GM18517 (cell line): ENCODE measurements at regions not wholly inside any gene's neighbourhood (a gene's known extent, or its start where the extent isn't known, plus 50 kb on each side); places are given as distances from the start of the nearest gene placed in this dataset.

Experiments used
- ATAC-seq: cut with Tn5 transposase; IDR thresholded peaks from one replicate; pipeline ENCODE4 v1.9.1; 2021; ENCODE audit warnings: mild to moderate bottlenecking, moderate library complexity; ENCODE audit not compliant: unreplicated experiment

DNA sequence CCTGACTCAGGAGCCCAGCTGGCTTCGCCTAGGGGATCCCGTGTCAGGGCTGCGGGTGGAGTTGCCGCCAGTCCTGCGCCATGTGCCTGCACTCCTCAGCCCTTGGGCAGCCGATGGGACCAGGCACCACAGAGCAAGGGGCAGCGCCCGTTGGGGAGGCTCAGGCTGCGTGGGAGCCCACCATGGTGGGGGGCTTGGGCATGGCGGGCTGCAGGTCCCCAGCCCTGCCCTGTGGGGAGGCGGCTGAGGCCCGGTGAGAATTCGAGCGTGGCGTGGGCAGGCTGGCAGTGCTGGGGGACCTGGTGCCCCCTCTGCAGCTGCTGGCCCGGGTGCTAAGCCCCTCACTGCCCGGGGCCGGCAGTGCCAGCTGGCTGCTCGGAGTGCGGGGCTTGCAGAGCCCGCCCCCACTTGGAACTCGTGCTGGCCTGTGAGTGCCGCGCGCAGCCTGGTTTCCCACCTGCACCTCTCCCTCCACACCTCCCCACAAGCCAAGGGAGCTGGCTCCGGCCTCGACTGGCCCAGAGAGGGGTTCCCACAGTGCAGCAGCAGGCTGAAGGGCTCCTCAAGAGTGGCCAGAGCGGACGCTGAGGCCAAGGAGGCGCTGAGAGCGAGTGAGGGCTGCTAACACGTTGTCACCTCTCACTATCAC, 135.1 kb upstream of the SEL1L start:
- ATAC-seq = no peak

DNA sequence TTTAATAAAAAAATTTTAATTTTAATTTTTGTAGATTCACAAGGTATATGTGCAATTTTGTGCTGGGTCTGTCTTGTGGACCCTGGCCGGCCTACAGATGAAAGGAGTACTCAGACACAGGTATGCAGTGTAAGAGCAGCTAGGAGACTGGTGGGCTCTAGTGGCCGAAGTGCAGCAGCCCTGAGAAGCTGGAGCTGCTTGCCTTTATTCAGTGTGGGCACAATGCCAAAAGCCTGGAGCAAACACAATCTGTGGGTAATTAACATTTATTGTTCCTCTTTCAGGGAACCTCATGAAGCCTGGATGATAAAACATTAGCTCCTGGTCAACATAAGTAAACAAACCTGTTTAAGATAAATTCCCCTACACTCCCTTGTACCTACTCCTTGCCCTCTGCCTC, 135.7 kb upstream of the SEL1L start:
- no peak for ATAC-seq

DNA sequence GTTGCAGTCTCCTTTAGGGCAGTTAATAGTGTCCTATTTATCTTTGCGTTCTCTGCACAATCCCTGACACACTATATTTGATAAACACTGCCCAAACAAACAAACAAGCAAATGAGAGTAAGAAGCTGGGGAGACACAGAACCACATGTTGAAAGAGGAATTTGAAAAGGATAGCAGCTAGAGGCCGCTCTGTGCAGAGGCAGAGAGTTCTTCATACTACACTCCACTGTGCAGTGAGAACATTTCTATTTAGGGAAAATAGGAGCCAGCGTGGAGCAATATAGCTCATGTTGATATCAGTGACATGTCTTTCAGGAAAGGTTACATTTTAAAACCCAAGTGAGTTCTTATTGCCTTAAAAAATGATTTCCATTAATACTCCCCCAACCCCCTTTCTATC, 140.3 kb upstream of the SEL1L start:
- no peak for ATAC-seq

DNA sequence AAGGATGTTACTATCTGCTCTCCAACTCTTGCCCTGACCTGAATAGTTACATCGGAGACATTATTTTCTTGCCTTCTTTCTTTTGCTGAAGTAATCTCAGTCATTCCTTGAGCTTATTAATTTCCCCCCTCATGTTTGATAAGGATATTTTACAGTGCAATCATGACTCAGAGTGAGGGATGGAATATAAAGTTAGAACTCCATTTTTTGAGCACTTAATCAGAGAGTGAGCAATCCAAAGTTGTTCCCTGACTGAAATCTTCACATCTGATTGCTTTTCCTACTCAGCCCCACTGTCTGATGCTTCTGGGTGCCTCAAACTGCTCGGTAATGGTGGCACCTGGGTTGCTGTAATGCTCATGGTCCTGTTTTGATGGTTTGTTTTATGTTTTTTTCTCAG, 142.7 kb upstream of the SEL1L start:
- ATAC-seq = no peak

DNA sequence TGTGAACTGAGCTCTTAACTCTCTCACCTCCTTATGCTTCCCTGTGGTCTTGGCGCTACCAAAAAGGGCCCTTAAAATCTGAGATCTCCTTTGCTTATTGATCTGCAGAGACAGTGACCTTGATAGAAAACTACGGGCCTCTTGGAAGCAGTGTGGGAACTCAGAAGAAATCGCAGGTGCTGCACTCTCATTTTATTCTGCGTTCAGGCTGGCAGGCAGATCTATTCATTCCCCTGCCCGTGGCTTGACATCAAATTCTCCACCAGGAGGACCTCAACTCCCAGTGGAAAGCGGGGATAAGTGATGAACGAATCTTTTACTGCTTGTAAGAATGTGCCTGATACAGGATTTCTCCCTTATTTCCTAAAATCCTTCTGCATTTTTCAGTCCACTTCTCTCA, 143.2 kb upstream of the SEL1L start:
- no peak for ATAC-seq

DNA sequence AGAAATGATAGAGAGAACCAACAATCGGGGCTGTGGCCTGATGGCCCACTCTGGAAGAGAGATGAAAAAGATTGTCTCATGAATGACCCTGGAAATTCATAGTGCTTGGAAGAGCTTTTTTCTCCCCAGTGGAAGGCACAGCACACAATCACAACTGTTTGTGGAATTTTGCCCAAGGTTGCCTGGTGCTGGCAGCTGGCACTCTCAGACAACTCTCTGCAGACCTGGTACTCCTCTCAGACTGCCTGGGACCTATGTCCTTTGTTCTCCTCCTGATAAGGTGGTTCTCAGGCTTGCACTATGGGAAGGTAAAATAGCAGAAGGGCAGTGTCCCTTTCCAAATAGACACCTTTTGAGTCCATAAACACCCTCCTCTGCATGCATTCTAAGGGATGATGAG, 144.1 kb upstream of the SEL1L start:
- no peak for ATAC-seq

DNA sequence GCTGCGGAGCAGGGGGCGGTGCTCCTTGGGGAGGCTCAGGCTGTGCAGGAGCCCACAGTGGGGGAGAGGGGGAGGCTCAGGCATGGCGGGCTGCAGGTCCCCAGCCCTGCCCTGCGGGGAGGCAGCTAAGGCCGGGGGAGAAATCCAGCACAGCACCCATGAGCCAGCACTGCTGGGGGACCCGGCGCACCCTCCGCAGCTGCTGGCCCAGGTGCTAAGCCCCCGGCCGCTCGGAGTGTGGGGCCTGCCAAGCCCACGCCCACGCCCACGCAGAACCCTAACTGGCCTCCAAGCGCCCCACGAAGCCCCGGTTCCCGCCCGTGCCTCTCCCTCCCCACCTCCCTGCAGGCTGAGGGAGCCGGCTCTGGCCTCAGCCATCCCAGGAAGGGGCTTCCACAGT, 145.6 kb upstream of the SEL1L start:
- ATAC-seq = no peak

DNA sequence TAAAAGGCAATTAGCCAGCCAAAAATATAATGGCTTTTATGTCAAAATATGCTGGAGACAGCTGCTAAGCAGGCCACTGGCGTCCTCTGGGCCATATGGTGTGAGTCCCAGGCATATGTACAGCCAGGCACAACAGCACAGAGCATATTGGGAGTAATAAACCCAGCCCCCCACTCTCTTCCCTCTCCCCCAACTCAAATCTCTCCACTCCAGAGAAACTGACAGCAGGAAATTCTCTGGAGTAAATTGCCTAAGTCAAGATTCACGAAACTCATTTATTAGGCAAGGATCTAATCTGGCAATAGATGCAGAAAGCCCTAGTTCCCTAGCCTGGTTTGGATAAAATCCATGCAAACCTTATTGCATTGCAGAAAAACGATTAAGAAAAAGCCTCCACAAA, 147.9 kb upstream of the SEL1L start:
- ATAC-seq = no peak

DNA sequence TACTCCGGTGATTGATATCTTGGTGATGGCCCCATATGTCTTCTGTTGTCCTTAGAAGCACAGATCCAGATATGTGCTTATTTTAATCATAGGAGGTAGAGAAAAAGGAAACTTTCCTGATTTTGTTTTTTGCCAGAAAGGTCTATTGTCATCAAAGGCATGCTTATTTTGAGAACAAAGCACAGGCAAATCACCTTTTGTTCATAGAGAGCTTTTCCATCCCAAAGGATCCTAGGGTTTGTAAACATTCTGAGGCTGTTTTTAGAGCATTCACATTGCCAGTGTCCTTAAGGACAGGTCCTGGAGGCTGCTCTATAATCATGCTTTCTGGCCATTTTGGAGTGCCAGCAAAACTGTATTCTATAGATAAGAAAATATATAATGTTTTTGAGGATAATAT, 148.5 kb upstream of the SEL1L start:
- no peak for ATAC-seq

DNA sequence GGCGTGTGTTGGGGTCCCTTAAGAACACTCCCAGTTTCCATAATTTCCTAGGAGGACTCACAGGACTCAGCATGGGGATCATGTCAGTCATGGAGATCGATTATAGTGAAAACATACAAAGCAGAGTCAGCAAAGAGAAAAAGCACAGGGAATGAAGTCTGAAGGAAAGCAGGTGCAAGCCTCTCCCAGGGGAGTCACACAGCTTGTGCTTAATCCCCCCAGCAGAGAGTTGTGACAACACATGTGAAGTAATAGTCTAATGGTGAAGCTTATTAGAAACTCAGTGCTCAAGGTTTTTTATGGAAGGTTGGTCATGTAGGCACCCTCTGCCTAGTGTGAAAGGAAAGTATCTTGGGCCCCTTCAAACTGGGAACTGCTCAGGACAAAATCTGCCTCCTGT, 149.0 kb upstream of the SEL1L start:
- no peak for ATAC-seq

DNA sequence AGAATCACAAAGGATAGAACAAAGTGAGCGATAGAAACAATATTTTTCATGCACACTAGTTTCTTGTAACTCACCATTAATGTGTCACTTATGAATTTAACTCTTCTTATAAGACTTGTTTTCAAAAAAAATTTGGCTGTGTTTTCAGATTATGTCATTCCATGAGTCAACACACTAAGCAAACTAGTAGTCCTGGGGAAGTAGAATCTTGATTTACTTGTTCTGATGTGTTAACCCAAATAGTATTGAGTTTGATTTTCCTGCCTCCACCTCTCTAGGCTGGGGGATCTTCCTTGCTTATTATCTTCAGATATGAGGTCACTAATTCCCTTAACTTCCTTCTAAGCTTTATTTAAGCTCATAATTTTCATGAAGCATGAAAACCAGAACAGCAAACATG, 151.0 kb upstream of the SEL1L start:
- no peak for ATAC-seq

DNA sequence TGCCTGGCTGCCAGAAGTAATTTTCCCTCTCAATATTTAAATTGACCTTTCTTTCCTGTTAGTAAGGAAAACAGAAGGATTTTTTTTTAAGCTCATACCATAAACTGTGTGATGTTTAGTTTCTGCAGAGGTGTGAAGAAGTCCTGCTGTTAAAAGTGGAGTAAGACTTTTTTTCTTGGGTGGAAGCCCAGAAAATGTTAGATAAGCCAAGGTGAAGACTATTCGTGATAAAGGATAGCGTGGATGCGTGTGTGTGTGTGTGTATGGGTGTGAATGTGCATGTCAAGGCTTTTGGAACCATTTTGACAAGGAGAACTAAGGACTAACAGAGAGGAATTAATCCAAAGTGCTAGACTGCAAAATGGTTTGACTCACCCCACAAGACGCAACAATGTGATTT, 152.9 kb upstream of the SEL1L start:
- ATAC-seq = no peak

DNA sequence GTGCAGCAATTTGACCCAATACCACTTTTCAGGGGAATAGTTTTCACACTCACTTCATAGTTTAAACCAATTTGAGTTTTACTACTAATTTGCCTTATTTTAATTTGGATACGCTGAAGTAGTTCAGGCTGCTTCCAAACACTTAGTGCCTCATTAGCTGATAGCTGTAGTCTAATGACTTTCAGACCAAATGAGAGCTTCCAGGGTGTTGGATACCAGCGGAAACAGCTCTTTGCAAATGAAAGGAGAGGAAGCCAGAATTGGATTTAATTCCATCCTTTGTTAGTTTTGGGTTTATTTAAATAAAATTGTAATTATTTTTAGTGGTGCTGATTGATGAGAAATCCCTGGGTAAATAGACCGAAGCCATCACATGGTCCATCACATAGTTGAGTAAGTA, 158.3 kb upstream of the SEL1L start:
- ATAC-seq = no peak

DNA sequence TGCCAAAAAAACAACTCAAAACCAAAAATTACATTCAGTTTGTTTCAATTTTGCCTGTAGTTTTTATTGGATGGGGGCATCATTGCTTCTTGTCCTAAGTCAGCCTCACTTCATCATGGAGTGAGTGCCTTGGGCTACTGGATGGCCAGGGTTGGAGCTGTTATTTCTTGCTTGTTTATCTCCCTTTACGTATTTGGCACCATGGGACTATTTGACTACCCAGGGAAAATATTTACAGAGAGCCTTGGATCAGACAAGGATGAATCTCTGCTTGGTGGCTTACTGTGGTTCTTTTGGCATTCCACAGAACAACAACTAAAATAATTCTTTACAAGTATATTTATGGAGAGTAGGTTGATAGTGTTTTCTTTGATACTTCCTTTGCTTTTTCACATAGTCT, 160.8 kb upstream of the SEL1L start:
- ATAC-seq = no peak

DNA sequence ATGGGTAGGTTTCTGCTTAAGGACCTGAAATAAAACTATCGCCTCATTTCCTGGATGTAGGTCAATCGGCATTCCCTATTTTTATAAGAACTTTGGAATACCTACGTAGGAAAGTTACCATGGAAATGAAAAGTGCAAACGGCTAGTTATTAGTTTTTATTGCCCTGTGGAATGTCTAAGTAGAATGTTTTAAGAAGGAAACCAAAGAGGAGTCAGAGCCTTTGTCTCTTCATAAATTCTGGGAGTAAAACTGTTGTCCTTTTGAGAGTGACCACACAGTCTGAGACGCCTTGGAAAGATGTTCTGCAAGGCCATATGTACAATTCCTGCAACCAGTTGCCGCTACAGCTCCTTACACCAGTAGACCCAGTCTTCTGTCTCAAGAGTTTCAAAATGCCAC, 176.0 kb upstream of the SEL1L start:
- no peak for ATAC-seq

DNA sequence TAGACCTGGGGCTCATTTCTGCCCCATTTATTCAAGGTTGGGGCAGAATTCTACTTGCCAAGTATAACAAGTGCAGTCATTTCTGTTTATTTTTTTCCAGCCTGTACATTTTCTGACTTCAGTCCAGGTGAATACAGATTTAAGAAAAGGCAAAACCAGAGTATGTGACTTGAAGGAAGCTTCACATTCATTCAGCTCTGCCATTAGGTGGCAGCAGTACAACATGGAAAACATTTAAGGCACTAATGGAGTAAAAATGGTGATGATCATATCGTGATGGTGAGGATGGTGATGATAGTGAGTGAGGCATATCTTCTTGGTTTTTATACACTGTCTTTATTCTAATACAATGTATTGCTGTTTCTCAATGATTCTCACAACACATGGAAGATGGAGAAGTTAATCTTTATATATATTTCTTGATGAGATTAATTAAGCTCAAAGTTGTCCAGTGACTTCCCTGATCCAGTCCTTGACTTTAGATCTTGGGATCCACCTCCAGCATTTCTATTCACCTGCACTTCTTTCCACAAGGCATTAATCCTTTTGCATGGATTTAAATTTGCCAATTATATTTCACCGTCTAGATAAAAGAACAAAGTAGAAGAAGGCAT, 176.7 kb upstream of the SEL1L start:
- peak; percentile 53 for ATAC-seq

DNA sequence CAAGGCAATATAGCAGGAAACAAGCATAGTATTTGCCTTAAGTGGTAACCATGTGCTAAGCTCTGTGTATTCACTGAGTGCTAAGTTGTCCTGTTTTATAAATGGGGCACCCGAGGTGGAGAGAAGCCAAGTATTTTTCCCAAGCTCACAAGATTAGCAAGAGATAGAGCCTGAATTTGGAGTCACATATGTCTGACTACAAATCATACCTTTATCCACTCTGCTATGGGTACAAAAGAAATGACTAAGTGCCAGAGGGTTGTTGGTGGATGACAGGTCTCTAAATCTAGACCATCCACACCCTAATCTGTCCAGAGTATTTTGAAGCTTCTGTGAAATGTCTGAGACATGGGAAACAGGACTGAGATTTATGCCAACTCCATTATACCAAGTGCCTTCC, 182.1 kb upstream of the SEL1L start:
- no peak for ATAC-seq

DNA sequence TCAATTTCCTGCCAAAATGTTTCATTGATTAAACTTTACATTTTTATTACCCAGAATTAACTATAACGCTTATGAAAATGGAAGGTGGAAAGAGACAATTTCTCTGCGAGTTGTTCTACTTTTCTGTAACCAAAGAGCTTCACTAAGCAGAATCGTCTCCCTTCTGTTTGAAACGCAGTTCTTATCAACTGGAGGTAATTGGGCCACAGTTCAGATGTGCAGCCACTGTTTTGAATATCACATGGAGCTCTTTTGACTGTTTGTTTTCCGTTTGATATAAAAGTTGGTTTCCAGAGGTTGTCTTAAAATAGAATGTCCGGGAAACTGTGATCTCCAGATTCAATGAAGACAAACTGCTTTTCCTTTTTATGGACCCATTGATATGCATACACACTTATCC, 183.3 kb upstream of the SEL1L start:
- ATAC-seq = no peak

DNA sequence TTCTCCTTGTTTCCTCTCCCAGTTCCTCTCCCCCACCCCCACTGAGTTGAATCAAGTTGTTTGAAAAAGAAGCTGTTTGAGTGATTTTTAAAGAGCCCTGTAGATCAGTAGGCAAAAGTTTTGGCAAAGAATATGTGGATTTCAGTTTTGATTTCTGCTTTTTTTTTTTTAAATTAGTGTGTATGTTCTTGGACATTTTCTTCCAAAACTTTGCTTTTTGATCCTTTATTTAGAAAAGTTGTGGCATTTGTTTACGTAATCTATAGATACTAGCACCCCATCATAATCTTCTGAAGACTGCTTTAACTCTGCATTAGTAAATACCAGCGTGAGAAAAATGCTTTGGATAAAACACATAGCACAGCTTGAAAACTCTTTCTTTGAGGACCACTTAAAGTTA, 190.3 kb upstream of the SEL1L start:
- ATAC-seq = no peak

DNA sequence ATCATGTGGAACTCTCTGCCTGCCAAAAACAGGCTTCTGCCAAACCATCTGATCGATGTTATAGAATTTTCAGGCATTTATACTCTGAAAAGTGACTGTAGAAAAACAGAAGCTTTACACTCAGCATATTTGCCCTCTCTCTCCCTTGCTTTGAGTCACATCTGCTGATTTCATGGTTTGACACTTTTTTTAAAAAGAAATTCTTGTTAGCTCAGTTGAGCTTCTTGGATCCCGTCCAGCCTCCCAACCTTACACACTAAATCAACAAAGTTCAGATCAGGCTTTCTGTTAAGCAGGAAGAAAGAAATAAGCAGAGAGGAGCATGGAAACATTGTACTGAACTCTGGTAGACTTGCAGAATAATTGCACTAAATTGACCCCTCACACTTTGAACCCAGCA, 193.6 kb upstream of the SEL1L start:
- ATAC-seq = no peak

DNA sequence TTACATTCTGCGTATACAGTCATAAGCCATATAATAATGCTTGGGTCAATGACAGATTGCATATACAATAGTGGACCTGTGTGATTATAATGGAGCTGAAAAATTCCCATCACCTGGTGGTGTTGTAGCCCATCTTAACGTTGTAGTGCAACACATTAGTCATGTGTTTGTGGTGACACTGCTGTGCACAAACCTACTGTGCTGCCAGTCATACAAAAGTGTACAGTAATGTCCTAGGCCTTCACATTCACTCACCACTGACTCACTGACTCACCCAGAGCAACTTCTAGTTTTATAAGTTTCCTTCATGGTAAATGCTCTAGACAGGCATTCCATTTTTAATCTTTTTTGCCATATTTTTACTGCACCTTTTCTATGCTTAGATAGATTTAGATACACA, 194.8 kb upstream of the SEL1L start:
- ATAC-seq = no peak

DNA sequence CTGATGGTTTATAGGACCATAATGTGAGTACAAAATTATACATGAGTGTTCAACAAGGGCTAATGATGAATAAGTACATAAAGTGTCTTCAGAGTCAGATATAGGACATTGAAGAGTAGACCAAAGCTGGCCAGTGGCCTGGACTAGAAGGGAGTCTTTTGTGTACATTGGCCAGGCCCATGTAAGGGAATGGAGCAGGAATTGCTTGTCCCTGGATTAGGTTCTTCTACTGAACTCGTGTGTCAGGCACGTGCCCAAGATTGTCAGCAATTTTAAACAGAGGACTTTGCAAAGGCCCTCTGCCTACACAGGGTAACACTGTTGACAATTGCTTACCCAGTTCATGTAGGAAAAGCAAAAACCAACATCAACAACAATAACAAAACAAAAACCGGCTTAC, 196.0 kb upstream of the SEL1L start:
- ATAC-seq = no peak

DNA sequence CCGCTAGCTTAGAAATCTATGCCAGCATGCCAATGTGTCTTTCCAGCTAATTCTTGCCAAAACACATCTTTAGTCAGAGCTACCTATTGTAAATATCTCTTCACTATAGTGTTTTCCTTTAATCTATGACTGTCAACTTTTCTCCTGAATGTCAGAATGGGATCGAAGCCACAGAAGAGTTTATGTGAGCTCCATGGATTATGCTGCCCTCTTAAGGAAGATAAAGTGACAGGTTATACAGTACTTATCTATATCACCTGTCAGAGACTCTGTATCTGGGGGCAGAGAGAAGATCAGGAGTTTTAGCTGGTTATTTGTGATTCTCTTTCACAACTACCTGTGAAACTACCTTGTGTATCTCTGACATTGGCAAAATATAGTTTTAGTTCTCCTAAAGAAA, 204.3 kb upstream of the SEL1L start:
- no peak for ATAC-seq
